ENCODE measurements at regions not wholly inside any gene's neighbourhood (a gene's known extent, or its start where the extent isn't known, plus 50 kb on each side); places are given as distances from the start of the nearest gene placed in this dataset.

- Histone ChIP-seq H3K36me3 (ENCODE audit: control insufficient read depth in 2 of 2, extremely low read depth in 1 of 2, insufficient read depth in 2 of 2, low read length in 2 of 2) (no peaks in the 10 kb centered on the region), H3K27me3 (ENCODE audit: control insufficient read depth, extremely low read depth, insufficient read depth, low read length) (no peaks in the 10 kb centered on the region), H3K4me3 (ENCODE audit: control insufficient read depth in 2 of 3, extremely low read depth in 1 of 3, insufficient read depth in 2 of 3, low read depth in 1 of 3, low read length in 3 of 3) (peak overlapping the region in 1 of 3 experiments; percentile 9), H4K20me1 (ENCODE audit: control insufficient read depth, extremely low read depth, insufficient read depth, low read length) (no peaks in the 10 kb centered on the region), H2AFZ (ENCODE audit: control insufficient read depth, low read length) (peak overlapping the region; percentile 34), H3K9ac (ENCODE audit: control insufficient read depth, extremely low read depth, insufficient read depth, low read length) (no peak overlapping the region), H3K4me2 (ENCODE audit: control insufficient read depth, extremely low read depth, insufficient read depth, low read depth, low read length) (peak overlapping the region; percentile 43), H3K27ac (ENCODE audit: control insufficient read depth, insufficient read depth, low read length) (no peak overlapping the region), H3K4me1 (ENCODE audit: control insufficient read depth, extremely low read depth, insufficient read depth, low read length) (peaks cover 23% of the 10 kb centered on the region), H3K9me1 (ENCODE audit: control insufficient read depth, extremely low read depth, insufficient read depth, low read length) (no peaks in the 10 kb centered on the region), H3K79me2 (ENCODE audit: control insufficient read depth, insufficient read depth, low read length) (no peaks in the 10 kb centered on the region), H3K9me3 (ENCODE audit: control insufficient read depth, low read depth, low read length) (peaks cover 2% of the 10 kb centered on the region)
- DNase-seq (ENCODE audit: low read depth, low spot score) (no peak), FAIRE-seq (peak; percentile 73)
- dilution Hi-C loops (cut with MboI; ENCODE audit: extremely low pct_ligation_motif_present, low sequenced_read_pairs): no loop called here
- TF ChIP-seq EZH2 (IDR thresholded peaks at IDR 0.05; ENCODE audit: low read length) (no peak), CTCF (optimal IDR thresholded peaks at IDR 0.05 in 1 of 3, IDR thresholded peaks at IDR 0.05 in 1 of 3, conservative IDR thresholded peaks at IDR 0.05 in 1 of 3; ENCODE audit: extremely low read depth in 1 of 3, insufficient read depth in 2 of 3, low read length in 3 of 3) (no peak)
Measured at GRCh38 chr6:22363166-22363713, 66.4 kb upstream of the PRL start.

GRCh38 chr6:22363714-22364239 lies 66.9 kb upstream of the PRL start:
- no peaks in the 10 kb centered on the region for H3K36me3 ChIP-seq (ENCODE audit: control insufficient read depth in 2 of 2, extremely low read depth in 1 of 2, insufficient read depth in 2 of 2, low read length in 2 of 2)
- no peaks in the 10 kb centered on the region for H4K20me1 ChIP-seq (ENCODE audit: control insufficient read depth, extremely low read depth, insufficient read depth, low read length)
- FAIRE-seq: no peak
- H2AFZ ChIP-seq (ENCODE audit: control insufficient read depth, low read length): peak overlapping the region; percentile 34
- H3K27ac ChIP-seq (ENCODE audit: control insufficient read depth, insufficient read depth, low read length): peak overlapping the region; percentile 10
- H3K4me1 ChIP-seq (ENCODE audit: control insufficient read depth, extremely low read depth, insufficient read depth, low read length): peaks cover 23% of the 10 kb centered on the region
- H3K4me3 ChIP-seq (ENCODE audit: control insufficient read depth in 2 of 3, extremely low read depth in 1 of 3, insufficient read depth in 2 of 3, low read depth in 1 of 3, low read length in 3 of 3): peak overlapping the region in 1 of 3 experiments; percentile 9
- TF ChIP-seq EZH2 (IDR thresholded peaks at IDR 0.05; ENCODE audit: low read length): no peak
- TF ChIP-seq CTCF (optimal IDR thresholded peaks at IDR 0.05 in 1 of 3, IDR thresholded peaks at IDR 0.05 in 1 of 3, conservative IDR thresholded peaks at IDR 0.05 in 1 of 3; ENCODE audit: extremely low read depth in 1 of 3, insufficient read depth in 2 of 3, low read length in 3 of 3): no peak
- peak overlapping the region; percentile 43 for H3K4me2 ChIP-seq (ENCODE audit: control insufficient read depth, extremely low read depth, insufficient read depth, low read depth, low read length)
- DNase-seq (ENCODE audit: low read depth, low spot score): no peak
- no peaks in the 10 kb centered on the region for H3K27me3 ChIP-seq (ENCODE audit: control insufficient read depth, extremely low read depth, insufficient read depth, low read length)
- no peaks in the 10 kb centered on the region for H3K79me2 ChIP-seq (ENCODE audit: control insufficient read depth, insufficient read depth, low read length)
- dilution Hi-C loops (cut with MboI; ENCODE audit: extremely low pct_ligation_motif_present, low sequenced_read_pairs): no loop called here
- peaks cover 2% of the 10 kb centered on the region for H3K9me3 ChIP-seq (ENCODE audit: control insufficient read depth, low read depth, low read length)
- H3K9me1 ChIP-seq (ENCODE audit: control insufficient read depth, extremely low read depth, insufficient read depth, low read length): no peaks in the 10 kb centered on the region
- no peak overlapping the region for H3K9ac ChIP-seq (ENCODE audit: control insufficient read depth, extremely low read depth, insufficient read depth, low read length)
